Neural cell (in vitro differentiated cells): ENCODE measurements at regions not wholly inside any gene's neighbourhood (a gene's known extent, or its start where the extent isn't known, plus 50 kb on each side); places are given as distances from the start of the nearest gene placed in this dataset.
A peak's percentile ranks its signal among the peaks of the same experiment; 100 is the strongest.

ENCODE experiments used
- EP300 ChIP-seq: fragments of 450-650 bp; conservative IDR thresholded peaks from 2 replicates; pipeline ENCODE4 v1.6.1; 2014; ENCODE audit warnings: antibody characterized with exemption, mild to moderate bottlenecking, moderate library complexity; ENCODE audit not compliant: poor library complexity, severe bottlenecking
- EZH2 ChIP-seq: fragments of 200-600, 300-800 bp; shearing (Covaris generic), sonication (generic); IDR thresholded peaks from 2 replicates; pipeline ENCODE4 v1.6.1; 2014; ENCODE audit warnings: antibody characterized with exemption, low read length, borderline replicate concordance, mild to moderate bottlenecking; ENCODE audit not compliant: insufficient read depth, poor library complexity, severe bottlenecking
- MXI1 ChIP-seq: fragments of 450-650 bp; conservative IDR thresholded peaks from 2 replicates; pipeline ENCODE4 v1.6.1; 2014; ENCODE audit warnings: antibody characterized with exemption, mild to moderate bottlenecking; ENCODE audit not compliant: poor library complexity, severe bottlenecking
- POLR2AphosphoS5 ChIP-seq: IDR thresholded peaks from 2 replicates; pipeline ENCODE4 v1.6.1; 2012
- TAF1 ChIP-seq: IDR thresholded peaks from 2 replicates; pipeline ENCODE4 v1.6.1; 2012; ENCODE audit warnings: low read depth
- TF ChIP-seq, protein P1 (sequence below): fragments of 450-650 bp; IDR thresholded peaks from 2 replicates; pipeline ENCODE4 v1.5.1; 2014; ENCODE audit warnings: antibody characterized with exemption, mild to moderate bottlenecking, moderate library complexity; ENCODE audit not compliant: poor library complexity, severe bottlenecking
- TF ChIP-seq, protein P2 (sequence below): IDR thresholded peaks from 2 replicates; pipeline ENCODE4 v1.6.1; 2012; ENCODE audit warnings: borderline replicate concordance

DNA sequence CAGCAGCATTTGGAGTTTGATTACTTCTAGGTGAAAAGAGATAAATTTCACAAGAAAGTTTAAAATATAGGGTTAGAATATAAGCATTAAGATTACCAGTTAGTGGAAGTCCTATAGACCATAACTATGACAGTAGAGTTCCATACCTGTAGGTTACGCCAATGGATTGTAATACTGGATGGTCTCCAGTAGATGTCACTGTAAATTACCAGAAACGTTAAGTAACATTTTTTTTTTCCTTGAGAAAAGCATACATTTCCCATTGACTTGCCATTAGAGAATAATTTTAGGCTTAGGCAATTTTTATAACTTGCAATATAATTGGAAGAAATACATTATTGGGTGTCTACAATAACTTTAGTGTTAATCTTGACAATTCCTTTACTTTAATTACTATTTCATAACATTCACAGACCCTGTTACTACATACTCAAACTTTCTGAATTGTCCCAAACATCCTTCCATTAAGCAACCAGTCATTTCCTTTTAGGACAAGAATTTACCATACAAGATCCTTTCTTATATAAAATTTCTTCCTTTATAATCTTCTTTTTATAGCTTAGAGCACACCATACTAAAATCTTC, 304.1 kb upstream of the TECRL start:
- TF ChIP-seq EZH2 (no peak), MXI1 (no peak), POLR2AphosphoS5 (no peak), EP300 (no peak), TAF1 (no peak)
- TF ChIP-seq, protein P1, sequence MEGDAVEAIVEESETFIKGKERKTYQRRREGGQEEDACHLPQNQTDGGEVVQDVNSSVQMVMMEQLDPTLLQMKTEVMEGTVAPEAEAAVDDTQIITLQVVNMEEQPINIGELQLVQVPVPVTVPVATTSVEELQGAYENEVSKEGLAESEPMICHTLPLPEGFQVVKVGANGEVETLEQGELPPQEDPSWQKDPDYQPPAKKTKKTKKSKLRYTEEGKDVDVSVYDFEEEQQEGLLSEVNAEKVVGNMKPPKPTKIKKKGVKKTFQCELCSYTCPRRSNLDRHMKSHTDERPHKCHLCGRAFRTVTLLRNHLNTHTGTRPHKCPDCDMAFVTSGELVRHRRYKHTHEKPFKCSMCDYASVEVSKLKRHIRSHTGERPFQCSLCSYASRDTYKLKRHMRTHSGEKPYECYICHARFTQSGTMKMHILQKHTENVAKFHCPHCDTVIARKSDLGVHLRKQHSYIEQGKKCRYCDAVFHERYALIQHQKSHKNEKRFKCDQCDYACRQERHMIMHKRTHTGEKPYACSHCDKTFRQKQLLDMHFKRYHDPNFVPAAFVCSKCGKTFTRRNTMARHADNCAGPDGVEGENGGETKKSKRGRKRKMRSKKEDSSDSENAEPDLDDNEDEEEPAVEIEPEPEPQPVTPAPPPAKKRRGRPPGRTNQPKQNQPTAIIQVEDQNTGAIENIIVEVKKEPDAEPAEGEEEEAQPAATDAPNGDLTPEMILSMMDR, result peak; percentile 61
- TF ChIP-seq, protein P2, sequence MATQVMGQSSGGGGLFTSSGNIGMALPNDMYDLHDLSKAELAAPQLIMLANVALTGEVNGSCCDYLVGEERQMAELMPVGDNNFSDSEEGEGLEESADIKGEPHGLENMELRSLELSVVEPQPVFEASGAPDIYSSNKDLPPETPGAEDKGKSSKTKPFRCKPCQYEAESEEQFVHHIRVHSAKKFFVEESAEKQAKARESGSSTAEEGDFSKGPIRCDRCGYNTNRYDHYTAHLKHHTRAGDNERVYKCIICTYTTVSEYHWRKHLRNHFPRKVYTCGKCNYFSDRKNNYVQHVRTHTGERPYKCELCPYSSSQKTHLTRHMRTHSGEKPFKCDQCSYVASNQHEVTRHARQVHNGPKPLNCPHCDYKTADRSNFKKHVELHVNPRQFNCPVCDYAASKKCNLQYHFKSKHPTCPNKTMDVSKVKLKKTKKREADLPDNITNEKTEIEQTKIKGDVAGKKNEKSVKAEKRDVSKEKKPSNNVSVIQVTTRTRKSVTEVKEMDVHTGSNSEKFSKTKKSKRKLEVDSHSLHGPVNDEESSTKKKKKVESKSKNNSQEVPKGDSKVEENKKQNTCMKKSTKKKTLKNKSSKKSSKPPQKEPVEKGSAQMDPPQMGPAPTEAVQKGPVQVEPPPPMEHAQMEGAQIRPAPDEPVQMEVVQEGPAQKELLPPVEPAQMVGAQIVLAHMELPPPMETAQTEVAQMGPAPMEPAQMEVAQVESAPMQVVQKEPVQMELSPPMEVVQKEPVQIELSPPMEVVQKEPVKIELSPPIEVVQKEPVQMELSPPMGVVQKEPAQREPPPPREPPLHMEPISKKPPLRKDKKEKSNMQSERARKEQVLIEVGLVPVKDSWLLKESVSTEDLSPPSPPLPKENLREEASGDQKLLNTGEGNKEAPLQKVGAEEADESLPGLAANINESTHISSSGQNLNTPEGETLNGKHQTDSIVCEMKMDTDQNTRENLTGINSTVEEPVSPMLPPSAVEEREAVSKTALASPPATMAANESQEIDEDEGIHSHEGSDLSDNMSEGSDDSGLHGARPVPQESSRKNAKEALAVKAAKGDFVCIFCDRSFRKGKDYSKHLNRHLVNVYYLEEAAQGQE, result no peak
